HEK293 (cell line): ENCODE measurements at regions not wholly inside any gene's neighbourhood (a gene's known extent, or its start where the extent isn't known, plus 50 kb on each side); places are given as distances from the start of the nearest gene placed in this dataset.

Experiments
- SCRT1 ChIP-seq: fragments of 450-650 bp; formaldehyde crosslinking; IDR thresholded peaks from 2 replicates; pipeline ENCODE4 v1.5.1; 2016; ENCODE audit warnings: missing biosample characterization, missing genetic modification characterization, borderline replicate concordance
- ZNF138 ChIP-seq: fragments of 450-650 bp; formaldehyde crosslinking; IDR thresholded peaks from 2 replicates; pipeline ENCODE4 v1.5.1; 2016; ENCODE audit warnings: missing biosample characterization, missing genetic modification characterization, borderline replicate concordance
- ZNF202 ChIP-seq: fragments of 450-650 bp; formaldehyde crosslinking; IDR thresholded peaks from 2 replicates; pipeline ENCODE4 v1.5.1; 2016; ENCODE audit warnings: missing biosample characterization, missing genetic modification characterization, borderline replicate concordance
- ZNF302 ChIP-seq: fragments of 450-650 bp; formaldehyde crosslinking; IDR thresholded peaks from 2 replicates; pipeline ENCODE4 v1.5.1; 2016; ENCODE audit warnings: missing biosample characterization, missing genetic modification characterization, low read depth
- ZNF600 ChIP-seq: fragments of 450-650 bp; formaldehyde crosslinking; IDR thresholded peaks from 2 replicates; pipeline ENCODE4 v1.5.1; 2016; ENCODE audit warnings: missing biosample characterization, missing genetic modification characterization
- ZNF830 ChIP-seq: fragments of 450-650 bp; IDR thresholded peaks from 2 replicates; pipeline ENCODE4 v1.5.0; 2018; ENCODE audit warnings: missing biosample characterization, missing genetic modification characterization, low read depth, mild to moderate bottlenecking, moderate library complexity
- TF ChIP-seq, protein P1 (sequence below): fragments of 450-650 bp; formaldehyde crosslinking; IDR thresholded peaks from 2 replicates; pipeline ENCODE4 v1.5.1; 2016; ENCODE audit warnings: missing biosample characterization, missing genetic modification characterization
- TF ChIP-seq, protein P2 (sequence below): fragments of 450-650 bp; formaldehyde crosslinking; IDR thresholded peaks from 2 replicates; pipeline ENCODE4 v1.5.1; 2016; ENCODE audit warnings: missing biosample characterization, missing genetic modification characterization

DNA sequence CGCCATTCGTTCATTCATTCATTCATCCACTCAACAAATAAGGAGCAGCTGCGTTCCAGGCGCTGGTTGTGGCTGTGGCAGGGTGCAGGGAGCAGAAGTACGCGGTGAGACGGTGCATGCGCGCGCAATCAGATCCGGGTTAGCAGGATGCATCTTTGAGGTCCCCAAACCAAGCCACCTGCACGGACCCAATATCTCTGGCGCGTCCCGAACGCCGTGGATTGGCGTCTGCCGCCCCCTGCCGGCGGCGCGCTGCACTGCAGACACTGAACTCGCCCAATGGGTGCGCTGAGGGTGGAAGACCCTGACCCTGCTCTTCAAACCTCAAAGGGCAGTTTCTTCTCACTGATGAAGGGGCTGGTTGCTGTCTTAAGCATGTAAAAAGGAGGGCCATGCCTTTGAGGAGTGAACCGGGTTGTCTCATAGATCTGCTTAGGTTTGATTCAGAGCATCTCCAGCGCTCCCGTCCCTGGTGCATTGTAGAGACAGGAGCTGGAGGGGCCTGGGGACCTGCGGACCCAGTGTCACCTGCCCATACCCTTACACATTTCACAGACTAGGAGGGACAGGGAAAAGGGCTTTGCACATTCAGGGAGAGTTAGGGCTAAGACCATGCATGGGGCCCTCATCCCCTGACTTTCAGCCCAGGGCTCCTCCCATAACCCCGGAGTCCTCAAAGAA, 102.5 kb downstream of the RAMP3 start:
- TF ChIP-seq ZNF600 (tag by site-specific recombination) (no peak), ZNF202 (tag by site-specific recombination) (no peak), ZNF830 (tag by site-specific recombination) (no peak), ZNF302 (no peak), ZNF138 (tag by site-specific recombination) (no peak), SCRT1 (tag by site-specific recombination) (no peak)
- TF ChIP-seq, protein P1, sequence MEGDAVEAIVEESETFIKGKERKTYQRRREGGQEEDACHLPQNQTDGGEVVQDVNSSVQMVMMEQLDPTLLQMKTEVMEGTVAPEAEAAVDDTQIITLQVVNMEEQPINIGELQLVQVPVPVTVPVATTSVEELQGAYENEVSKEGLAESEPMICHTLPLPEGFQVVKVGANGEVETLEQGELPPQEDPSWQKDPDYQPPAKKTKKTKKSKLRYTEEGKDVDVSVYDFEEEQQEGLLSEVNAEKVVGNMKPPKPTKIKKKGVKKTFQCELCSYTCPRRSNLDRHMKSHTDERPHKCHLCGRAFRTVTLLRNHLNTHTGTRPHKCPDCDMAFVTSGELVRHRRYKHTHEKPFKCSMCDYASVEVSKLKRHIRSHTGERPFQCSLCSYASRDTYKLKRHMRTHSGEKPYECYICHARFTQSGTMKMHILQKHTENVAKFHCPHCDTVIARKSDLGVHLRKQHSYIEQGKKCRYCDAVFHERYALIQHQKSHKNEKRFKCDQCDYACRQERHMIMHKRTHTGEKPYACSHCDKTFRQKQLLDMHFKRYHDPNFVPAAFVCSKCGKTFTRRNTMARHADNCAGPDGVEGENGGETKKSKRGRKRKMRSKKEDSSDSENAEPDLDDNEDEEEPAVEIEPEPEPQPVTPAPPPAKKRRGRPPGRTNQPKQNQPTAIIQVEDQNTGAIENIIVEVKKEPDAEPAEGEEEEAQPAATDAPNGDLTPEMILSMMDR (tag by site-specific recombination): peak; percentile 74
- TF ChIP-seq, protein P2, sequence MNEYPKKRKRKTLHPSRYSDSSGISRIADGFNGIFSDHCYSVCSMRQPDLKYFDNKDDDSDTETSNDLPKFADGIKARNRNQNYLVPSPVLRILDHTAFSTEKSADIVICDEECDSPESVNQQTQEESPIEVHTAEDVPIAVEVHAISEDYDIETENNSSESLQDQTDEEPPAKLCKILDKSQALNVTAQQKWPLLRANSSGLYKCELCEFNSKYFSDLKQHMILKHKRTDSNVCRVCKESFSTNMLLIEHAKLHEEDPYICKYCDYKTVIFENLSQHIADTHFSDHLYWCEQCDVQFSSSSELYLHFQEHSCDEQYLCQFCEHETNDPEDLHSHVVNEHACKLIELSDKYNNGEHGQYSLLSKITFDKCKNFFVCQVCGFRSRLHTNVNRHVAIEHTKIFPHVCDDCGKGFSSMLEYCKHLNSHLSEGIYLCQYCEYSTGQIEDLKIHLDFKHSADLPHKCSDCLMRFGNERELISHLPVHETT (tag by site-specific recombination): no peak
